GM12878 (cell line): ENCODE measurements at regions not wholly inside any gene's neighbourhood (a gene's known extent, or its start where the extent isn't known, plus 50 kb on each side); places are given as distances from the start of the nearest gene placed in this dataset.

ENCODE experiments used
- ATAC-seq: fragments of 200-7000 bp; cut with Tn5 transposase; 3 replicates; pipeline ENCODE4 v1.9.1; 2020; ENCODE audit warnings: mild to moderate bottlenecking, moderate library complexity
- BruUV-seq: library from RNA; stranded (reverse); fragments of 400-500 nt; replicated peaks from 2 replicates; lab custom pipeline; 2021; lab: Mats Ljungman, UMichigan
- CTCF ChIA-PET: fragments of 300-600 bp; sonication (Branson Sonifier 250); formaldehyde crosslinking; extraction: SDS; loops from one replicate; lab custom pipeline; 2021; ENCODE audit warnings: inconsistent platforms; lab: Yijun Ruan, JAX
- POLR2A ChIA-PET: fragments of 350-600 bp; formaldehyde crosslinking; extraction: SDS; loops from one replicate; lab custom pipeline; 2021; ENCODE audit warnings: inconsistent platforms; lab: Charles Lee
- RAD21 ChIA-PET: fragments of 300-600 bp; sonication (Branson Sonifier 250); formaldehyde crosslinking; loops from one replicate; lab custom pipeline; 2023; ENCODE audit warnings: antibody characterized with exemption; ENCODE audit not compliant: unreplicated experiment; lab: Charles Lee
- SMC1A ChIA-PET: fragments of 300-600 bp; sonication (Branson Sonifier 250); formaldehyde crosslinking; loops from one replicate; lab custom pipeline; 2023; ENCODE audit not compliant: unreplicated experiment, uncharacterized antibody; lab: Charles Lee
- DNase-seq: peaks from one replicate; pipeline ENCODE4 v3.0.0-alpha.2; 2011; ENCODE audit warnings: low read depth, low spot score
- FAIRE-seq: peaks from 3 replicates; lab custom pipeline; 2011; peaks lifted over from hg19 to GRCh38; lab: Jason Lieb, UNC
- H2AFZ ChIP-seq: 2 replicates; pipeline ENCODE4 v1.6.0; 2011; ENCODE audit warnings: low read depth, low read length, control low read depth; ENCODE audit not compliant: control insufficient read depth
- H3K27ac ChIP-seq: 2 replicates; pipeline ENCODE4 v1.5.1; 2011; ENCODE audit warnings: control low read depth; ENCODE audit not compliant: control insufficient read depth, insufficient read depth
- H3K27me3 ChIP-seq, 2 experiments: replicated peaks in 1 of 2; 2 replicates each; pipeline versions ENCODE4 v1.6.0 to v1.6.1; 2011; ENCODE audit warnings: low read length in 1 of 2; ENCODE audit not compliant: control insufficient read depth in 2 of 2, insufficient read depth in 2 of 2
- H3K36me3 ChIP-seq, 2 experiments: 2 replicates each; pipeline ENCODE4 v1.5.1; 2011; ENCODE audit warnings: low read length in 1 of 2; ENCODE audit not compliant: control insufficient read depth in 2 of 2, insufficient read depth in 2 of 2
- H3K4me1 ChIP-seq: 2 replicates; pipeline ENCODE4 v1.6.1; 2011; ENCODE audit warnings: mild to moderate bottlenecking, low read length, moderate library complexity, mixed read lengths; ENCODE audit not compliant: control insufficient read depth, insufficient read depth
- H3K4me2 ChIP-seq: 2 replicates; pipeline ENCODE4 v1.6.0; 2011; ENCODE audit warnings: control low read depth; ENCODE audit not compliant: control insufficient read depth, insufficient read depth
- H3K4me3 ChIP-seq: fragments of 200-600 bp; sonication (generic); 2 replicates; pipeline ENCODE4 v1.5.1; 2016
- H3K79me2 ChIP-seq: 2 replicates; pipeline ENCODE4 v1.6.0; 2011; ENCODE audit warnings: low read length; ENCODE audit not compliant: control insufficient read depth, insufficient read depth
- H3K9ac ChIP-seq: 2 replicates; pipeline ENCODE4 v1.8.0; 2011; ENCODE audit warnings: low read length, control low read depth, mixed read lengths; ENCODE audit not compliant: control insufficient read depth, insufficient read depth
- H3K9me3 ChIP-seq: replicated peaks from 3 replicates; pipeline ENCODE4 v1.5.1; 2011; ENCODE audit warnings: mild to moderate bottlenecking, low read length; ENCODE audit not compliant: control insufficient read depth, insufficient read depth
- H4K20me1 ChIP-seq: 2 replicates; pipeline ENCODE4 v1.6.0; 2011; ENCODE audit not compliant: control insufficient read depth, insufficient read depth
- BMI1 ChIP-seq: fragments of 450-650 bp; IDR thresholded peaks from 2 replicates; pipeline ENCODE4 v1.6.1; 2016; ENCODE audit warnings: mild to moderate bottlenecking, moderate library complexity, borderline replicate concordance
- GATAD2B ChIP-seq: fragments of 450-650 bp; conservative IDR thresholded peaks from 2 replicates; pipeline ENCODE4 v1.6.1; 2017; ENCODE audit warnings: low read depth, mild to moderate bottlenecking, moderate library complexity
- LARP7 ChIP-seq: fragments of 450-650 bp; IDR thresholded peaks from 2 replicates; pipeline ENCODE4 v1.6.1; 2017; ENCODE audit warnings: mild to moderate bottlenecking
- MYC ChIP-seq: IDR thresholded peaks from 2 replicates; pipeline ENCODE4 v1.6.1; 2011; ENCODE audit warnings: mild to moderate bottlenecking, low read length, moderate library complexity, inconsistent platforms; ENCODE audit not compliant: insufficient read depth, insufficient replicate concordance, insufficient read length, severe bottlenecking
- RBBP5 ChIP-seq: fragments of 200-600 bp; sonication (generic); conservative IDR thresholded peaks from 2 replicates; pipeline ENCODE4 v1.6.1; 2016
- WGBS: methylation state at CpG from one replicate; pipeline ENCODE4 v1.1.6; 2016; ENCODE audit warnings: low lambda C conversion rate; ENCODE audit not compliant: insufficient replicate concordance, insufficient coverage; ENCODE audit errors: missing lambda C conversion rate; 5-methylcytosine and 5-hydroxymethylcytosine counted together
- in situ Hi-C: fragments of 300-500 bp; cut with MboI; formaldehyde crosslinking; loops from 9 replicates; pipeline ENCODE4 v1.14.3; 2018; ENCODE audit warnings: mixed read lengths
- intact Hi-C: fragments of 100-400 bp; cut with micrococcal nuclease; formaldehyde crosslinking; loops from one replicate; pipeline ENCODE4 v1.14.2; 2022; ENCODE audit not compliant: unreplicated experiment
- TF ChIP-seq, protein P1 (sequence below): fragments of 450-650 bp; IDR thresholded peaks from 2 replicates; pipeline ENCODE4 v1.6.1; 2016; ENCODE audit warnings: mild to moderate bottlenecking, moderate library complexity, borderline replicate concordance
- TF ChIP-seq, protein P2 (sequence below): IDR thresholded peaks from 2 replicates; pipeline ENCODE4 v1.6.1; 2011; ENCODE audit warnings: mild to moderate bottlenecking, low read depth, low read length, moderate library complexity; ENCODE audit not compliant: insufficient replicate concordance

DNA sequence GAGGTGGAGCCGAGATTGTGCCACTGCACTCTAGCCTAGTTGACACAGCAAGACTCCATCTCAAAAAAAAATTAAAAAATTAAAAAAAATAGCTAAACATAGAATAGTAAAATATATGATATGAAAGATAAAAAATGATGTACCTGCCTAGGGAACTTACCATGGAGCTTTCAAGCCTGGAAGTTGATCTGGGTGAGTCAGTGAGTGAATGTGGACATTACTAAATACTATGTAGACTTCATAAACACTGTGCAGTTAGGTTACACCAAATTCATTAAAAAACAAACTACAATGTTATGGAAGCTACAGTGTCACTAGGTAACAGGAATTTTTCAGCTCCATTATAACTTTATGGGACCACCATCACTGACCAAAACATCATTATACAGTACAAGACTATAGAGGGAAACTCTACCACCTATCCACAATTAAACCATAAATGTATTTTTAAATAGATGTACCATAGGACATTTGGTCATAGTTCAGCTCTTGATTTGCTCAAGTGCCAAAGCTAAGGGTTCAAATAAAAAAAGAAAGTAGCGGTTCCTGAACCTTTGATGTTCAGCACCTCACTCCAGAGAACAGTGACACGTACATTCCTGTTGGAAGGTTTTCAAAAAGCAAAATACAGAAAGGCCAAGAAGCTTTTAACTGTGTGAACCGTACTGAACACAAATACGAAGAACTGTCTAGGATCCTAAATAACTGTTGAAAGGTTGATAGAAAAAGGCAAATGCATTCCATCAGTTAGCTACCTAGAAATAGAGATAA, 52.4 kb upstream of the SPDEF start:
- Histone ChIP-seq H4K20me1 (no peaks in the 10 kb centered on the region), H3K27me3 (no peaks in the 10 kb centered on the region), H2AFZ (no peak overlapping the region), H3K4me2 (no peak overlapping the region), H3K9ac (no peak overlapping the region), H3K4me1 (peaks cover 3% of the 10 kb centered on the region; the same call in 1 of the 2 replicates), H3K27ac (no peak overlapping the region), H3K79me2 (peaks cover 33% of the 10 kb centered on the region), H3K4me3 (no peak overlapping the region), H3K9me3 (no peaks in the 10 kb centered on the region), H3K36me3 (peaks cover 9 to 14% of the 10 kb centered on the region in 2 experiments; a peak in 3 of 4 replicates)
- intact Hi-C loops (loop anchor here (1.0 to 5.0 kb wide), 3 partner anchors 81 to 361 kb away; partner anchors contain the start of gene SMIM29), in situ Hi-C loops (loop anchor here (5.0 to 25.0 kb wide), 2 partner anchors 151 to 371 kb away; partner anchors contain the start of genes HMGA1 and SMIM29)
- CTCF ChIA-PET: interaction anchor here (0.7 to 6.6 kb wide), 36 partner anchors 8 to 1989 kb away, joined by 3 to 198 read pairs (median 4); partner anchors contain the start of genes BLTP3A and SMIM29
- RAD21 ChIA-PET: interaction anchor here (0.9 to 6.6 kb wide), 16 partner anchors 8 to 531 kb away, joined by 3 to 99 read pairs (median 6); partner anchors contain the start of genes PACSIN1 and SMIM29
- POLR2A ChIA-PET: interaction anchor here (0.5 to 1.5 kb wide), 8 partner anchors 15 to 161 kb away, joined by 3 to 9 read pairs (median 3); no protein-coding TSS in a partner anchor
- no TSS peak for BruUV-seq
- 100% methylated on average over 5 of the region's 5 CpGs for WGBS
- no peak for ATAC-seq
- SMC1A ChIA-PET: interaction anchor here (0.6 to 8.1 kb wide), 36 partner anchors 11 to 531 kb away, joined by 3 to 124 read pairs (median 4); partner anchors contain the start of genes BLTP3A and SNRPC
- FAIRE-seq: no peak
- DNase-seq: no peak
- TF ChIP-seq GATAD2B (no peak), MYC (no peak), RBBP5 (no peak), BMI1 (no peak), LARP7 (no peak)
- TF ChIP-seq, protein P1, sequence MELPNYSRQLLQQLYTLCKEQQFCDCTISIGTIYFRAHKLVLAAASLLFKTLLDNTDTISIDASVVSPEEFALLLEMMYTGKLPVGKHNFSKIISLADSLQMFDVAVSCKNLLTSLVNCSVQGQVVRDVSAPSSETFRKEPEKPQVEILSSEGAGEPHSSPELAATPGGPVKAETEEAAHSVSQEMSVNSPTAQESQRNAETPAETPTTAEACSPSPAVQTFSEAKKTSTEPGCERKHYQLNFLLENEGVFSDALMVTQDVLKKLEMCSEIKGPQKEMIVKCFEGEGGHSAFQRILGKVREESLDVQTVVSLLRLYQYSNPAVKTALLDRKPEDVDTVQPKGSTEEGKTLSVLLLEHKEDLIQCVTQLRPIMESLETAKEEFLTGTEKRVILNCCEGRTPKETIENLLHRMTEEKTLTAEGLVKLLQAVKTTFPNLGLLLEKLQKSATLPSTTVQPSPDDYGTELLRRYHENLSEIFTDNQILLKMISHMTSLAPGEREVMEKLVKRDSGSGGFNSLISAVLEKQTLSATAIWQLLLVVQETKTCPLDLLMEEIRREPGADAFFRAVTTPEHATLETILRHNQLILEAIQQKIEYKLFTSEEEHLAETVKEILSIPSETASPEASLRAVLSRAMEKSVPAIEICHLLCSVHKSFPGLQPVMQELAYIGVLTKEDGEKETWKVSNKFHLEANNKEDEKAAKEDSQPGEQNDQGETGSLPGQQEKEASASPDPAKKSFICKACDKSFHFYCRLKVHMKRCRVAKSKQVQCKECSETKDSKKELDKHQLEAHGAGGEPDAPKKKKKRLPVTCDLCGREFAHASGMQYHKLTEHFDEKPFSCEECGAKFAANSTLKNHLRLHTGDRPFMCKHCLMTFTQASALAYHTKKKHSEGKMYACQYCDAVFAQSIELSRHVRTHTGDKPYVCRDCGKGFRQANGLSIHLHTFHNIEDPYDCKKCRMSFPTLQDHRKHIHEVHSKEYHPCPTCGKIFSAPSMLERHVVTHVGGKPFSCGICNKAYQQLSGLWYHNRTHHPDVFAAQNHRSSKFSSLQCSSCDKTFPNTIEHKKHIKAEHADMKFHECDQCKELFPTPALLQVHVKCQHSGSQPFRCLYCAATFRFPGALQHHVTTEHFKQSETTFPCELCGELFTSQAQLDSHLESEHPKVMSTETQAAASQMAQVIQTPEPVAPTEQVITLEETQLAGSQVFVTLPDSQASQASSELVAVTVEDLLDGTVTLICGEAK: no peak
- TF ChIP-seq, protein P2, sequence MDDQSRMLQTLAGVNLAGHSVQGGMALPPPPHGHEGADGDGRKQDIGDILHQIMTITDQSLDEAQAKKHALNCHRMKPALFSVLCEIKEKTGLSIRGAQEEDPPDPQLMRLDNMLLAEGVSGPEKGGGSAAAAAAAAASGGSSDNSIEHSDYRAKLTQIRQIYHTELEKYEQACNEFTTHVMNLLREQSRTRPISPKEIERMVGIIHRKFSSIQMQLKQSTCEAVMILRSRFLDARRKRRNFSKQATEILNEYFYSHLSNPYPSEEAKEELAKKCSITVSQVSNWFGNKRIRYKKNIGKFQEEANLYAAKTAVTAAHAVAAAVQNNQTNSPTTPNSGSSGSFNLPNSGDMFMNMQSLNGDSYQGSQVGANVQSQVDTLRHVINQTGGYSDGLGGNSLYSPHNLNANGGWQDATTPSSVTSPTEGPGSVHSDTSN: no peak
